Peyer's patch (tissue), 4 donors: ENCODE measurements at regions not wholly inside any gene's neighbourhood (a gene's known extent, or its start where the extent isn't known, plus 50 kb on each side); places are given as distances from the start of the nearest gene placed in this dataset.

Source experiments
- POLR2A ChIP-seq, 2 donors: fragments of 450-650 bp; IDR thresholded peaks; one replicate each; pipeline ENCODE4 v1.5.1; 2017; ENCODE audit warnings: antibody characterized with exemption in 2 of 2, mild to moderate bottlenecking in 2 of 2, moderate library complexity in 2 of 2
- TF ChIP-seq, protein P1 (sequence below), 6 experiments: fragments of 450-650 bp in 4 of 6; fragments of 200-600 bp in 2 of 6; sonication (generic) in 1 of 6; IDR thresholded peaks; one replicate each; pipeline ENCODE4 v1.5.1; 2017 to 2019; ENCODE audit warnings: antibody characterized with exemption in 6 of 6, mild to moderate bottlenecking in 3 of 6, moderate library complexity in 1 of 6

DNA sequence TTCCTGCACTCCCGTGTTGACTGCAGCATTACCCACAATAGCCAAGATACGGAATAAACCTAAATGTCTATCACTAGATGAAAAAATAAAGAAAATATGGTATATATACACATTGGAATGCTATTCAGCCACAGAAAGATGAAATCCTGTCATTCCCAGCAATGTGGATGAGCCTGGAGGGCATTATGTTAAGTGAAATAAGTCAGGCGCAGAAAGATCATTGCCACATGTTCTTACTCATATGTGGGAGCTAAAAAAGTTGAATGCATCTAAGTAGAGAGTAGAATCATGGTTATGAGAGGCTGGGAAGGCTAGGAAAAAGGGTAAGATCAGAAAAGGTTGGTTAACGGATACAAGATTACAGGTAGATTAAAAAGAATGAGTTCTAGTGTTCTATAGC is 219.1 kb upstream of the MKI67 start:
- TF ChIP-seq, protein P1, sequence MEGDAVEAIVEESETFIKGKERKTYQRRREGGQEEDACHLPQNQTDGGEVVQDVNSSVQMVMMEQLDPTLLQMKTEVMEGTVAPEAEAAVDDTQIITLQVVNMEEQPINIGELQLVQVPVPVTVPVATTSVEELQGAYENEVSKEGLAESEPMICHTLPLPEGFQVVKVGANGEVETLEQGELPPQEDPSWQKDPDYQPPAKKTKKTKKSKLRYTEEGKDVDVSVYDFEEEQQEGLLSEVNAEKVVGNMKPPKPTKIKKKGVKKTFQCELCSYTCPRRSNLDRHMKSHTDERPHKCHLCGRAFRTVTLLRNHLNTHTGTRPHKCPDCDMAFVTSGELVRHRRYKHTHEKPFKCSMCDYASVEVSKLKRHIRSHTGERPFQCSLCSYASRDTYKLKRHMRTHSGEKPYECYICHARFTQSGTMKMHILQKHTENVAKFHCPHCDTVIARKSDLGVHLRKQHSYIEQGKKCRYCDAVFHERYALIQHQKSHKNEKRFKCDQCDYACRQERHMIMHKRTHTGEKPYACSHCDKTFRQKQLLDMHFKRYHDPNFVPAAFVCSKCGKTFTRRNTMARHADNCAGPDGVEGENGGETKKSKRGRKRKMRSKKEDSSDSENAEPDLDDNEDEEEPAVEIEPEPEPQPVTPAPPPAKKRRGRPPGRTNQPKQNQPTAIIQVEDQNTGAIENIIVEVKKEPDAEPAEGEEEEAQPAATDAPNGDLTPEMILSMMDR (IDR thresholded peaks at IDR 0.05) = no peak
- no peak for TF ChIP-seq POLR2A (IDR thresholded peaks at IDR 0.05)
